NCI-H1436 treated with DMSO at 0.1 percent for 48 hours (cell line): ENCODE measurements at regions not wholly inside any gene's neighbourhood (a gene's known extent, or its start where the extent isn't known, plus 50 kb on each side); places are given as distances from the start of the nearest gene placed in this dataset.
"Not testable (repeated sequence)": the region's sequence is repeated elsewhere in the genome, so short reads cannot be mapped to it uniquely, and the experiment has no call there.

Experiments used
- DNase-seq: peaks from one replicate; lab custom pipeline; 2025; lab: John Stamatoyannopoulos, UW

DNA sequence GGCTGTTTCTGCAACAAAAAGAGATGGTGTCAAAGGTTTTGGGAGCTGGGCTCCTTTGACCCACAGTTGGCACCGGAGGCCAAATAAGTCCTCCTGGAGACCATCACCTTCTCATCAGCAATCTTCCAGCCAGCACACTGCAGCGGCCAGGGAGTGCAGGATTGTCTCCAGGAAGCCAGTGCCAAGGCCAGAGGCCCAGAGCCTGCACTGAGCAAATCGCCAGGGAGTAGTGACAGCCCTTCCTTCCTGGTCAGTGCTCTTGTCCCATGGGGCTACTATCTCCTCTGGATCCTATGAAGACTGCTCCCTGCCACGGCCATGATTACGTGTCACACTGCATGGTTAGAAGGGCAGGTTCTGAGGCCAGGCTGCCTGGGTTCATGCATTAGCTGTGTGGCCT, 134.3 kb upstream of the CRHR1 start:
- DNase-seq, result no peak

- no peak for DNase-seq
These were observed 133.6 kb upstream of the CRHR1 start for GRCh38 chr17:45650561-45650960.

- DNase-seq, result no peak
These were observed 132.9 kb upstream of the CRHR1 start for GRCh38 chr17:45651145-45651709.

GRCh38 chr17:45653616-45654015, 130.5 kb upstream of the CRHR1 start:
- no peak for DNase-seq

DNA sequence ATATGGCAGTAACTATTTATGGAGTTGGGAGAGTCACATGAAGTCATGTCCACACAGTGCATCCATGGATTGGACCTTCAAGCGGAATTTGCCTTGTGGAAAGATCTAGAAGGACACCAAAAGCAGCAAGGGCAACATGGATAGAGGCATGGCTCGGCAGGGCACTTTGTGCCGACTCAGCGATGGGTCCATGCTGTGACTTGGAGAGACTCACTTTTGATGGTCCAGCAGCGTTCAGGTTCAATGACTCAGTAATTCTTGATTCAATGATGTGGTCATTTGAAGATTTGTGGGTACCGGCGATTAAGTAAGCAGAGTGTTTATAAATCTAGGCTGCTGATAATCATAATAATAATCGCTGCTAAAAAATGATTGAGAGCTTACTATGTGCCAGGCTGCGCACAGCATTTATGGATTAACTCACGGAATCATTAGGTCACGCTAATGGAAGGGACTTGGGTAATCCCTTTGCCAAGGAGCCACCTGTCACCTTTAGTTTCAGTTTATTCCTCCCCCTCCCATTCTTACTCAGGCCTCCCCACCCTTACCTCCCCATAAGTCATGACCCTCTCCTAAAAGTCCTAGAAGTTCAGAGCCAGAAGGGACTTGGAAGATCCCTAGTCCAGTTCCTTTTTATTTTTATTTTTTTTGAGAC, 127.5 kb upstream of the CRHR1 start:
- DNase-seq, result no peak

GRCh38 chr17:45660474-45660873, 123.6 kb upstream of the CRHR1 start:
- DNase-seq, result no peak

- DNase-seq, result no peak
These were observed 121.7 kb upstream of the CRHR1 start for GRCh38 chr17:45662432-45662831.

GRCh38 chr17:45663772-45664171, 120.3 kb upstream of the CRHR1 start:
- DNase-seq, result no peak

DNA sequence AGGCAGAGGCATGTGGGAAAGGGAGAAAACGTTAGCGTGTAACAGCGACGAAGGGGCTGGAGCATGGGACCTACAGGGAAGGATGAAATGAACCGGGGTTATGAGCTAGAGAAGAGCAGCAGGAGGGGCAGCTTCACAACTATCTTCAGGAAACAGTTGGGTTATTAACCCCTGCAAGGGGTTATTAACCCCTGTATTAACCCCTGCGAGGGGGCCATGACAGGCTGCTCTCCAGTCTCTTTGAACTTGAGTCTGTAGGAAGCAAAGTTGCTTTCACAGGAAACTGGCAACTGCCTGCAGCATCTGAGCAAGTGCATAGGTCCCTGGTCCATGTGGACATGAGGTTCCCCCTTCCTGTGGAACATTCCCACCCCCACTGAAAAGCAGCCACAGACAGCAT, 119.2 kb upstream of the CRHR1 start:
- DNase-seq, result no peak

DNA sequence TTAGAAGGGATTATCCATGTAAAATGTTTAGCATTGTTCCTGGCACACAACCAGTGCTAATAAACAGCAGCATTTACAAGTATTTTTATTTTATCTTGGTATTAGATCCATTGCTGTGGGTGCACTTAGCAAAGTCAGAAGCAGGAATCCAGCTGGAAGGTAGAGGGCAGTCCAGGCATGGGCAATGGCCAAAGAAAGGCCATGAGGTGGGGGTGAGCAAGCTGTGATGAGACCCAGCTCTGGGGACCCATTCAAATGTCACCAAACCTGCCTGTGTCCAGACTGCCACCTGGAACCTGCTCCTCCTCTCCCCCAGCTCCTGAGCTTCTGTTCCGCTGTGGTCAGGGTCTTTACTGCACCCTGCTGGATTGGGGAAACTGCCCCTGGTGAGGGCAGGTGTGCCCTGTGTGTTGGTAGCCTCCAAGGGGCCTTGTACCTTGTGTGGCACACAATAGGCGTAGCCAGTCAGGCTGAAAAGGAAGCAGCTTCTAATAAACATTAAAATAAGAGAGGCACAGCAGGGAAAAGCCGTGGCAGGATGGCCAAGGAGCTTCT, 118.0 kb upstream of the CRHR1 start:
- DNase-seq, result no peak

GRCh38 chr17:45666641-45667040, 117.5 kb upstream of the CRHR1 start:
- DNase-seq, result no peak

DNA sequence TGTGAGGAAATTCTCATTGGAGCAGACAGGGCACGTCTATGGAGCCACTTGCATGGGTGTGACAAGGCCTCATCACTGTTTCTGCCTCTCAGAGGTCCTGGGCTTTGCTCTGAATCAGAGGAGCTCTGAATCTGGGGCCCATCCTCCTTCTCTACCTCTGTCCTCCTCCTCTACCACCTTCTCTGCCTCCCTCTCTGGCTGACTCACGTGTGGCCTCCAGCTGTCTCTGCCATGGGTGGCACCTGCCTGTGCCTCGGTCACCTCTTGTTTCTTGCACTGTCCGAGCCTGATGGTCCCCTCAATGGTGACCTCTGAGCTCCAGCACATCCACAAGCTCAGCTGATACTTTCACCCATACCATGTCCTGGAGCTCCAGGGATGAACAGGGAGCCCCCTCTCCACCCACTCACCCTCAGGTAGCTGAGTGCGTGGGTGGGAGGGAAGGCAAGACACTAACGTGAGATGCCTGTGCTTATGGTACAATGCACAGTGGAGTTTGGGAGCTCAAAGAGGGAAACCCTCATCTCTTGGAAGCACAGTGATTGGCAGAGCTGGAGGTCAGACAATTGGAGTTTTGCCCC, 116.4 kb upstream of the CRHR1 start:
- no peak for DNase-seq

GRCh38 chr17:45668316-45668715, 115.8 kb upstream of the CRHR1 start:
- DNase-seq, result no peak

- DNase-seq, result peak; percentile 95
These were observed 111.8 kb upstream of the CRHR1 start for GRCh38 chr17:45672301-45672700.

DNA sequence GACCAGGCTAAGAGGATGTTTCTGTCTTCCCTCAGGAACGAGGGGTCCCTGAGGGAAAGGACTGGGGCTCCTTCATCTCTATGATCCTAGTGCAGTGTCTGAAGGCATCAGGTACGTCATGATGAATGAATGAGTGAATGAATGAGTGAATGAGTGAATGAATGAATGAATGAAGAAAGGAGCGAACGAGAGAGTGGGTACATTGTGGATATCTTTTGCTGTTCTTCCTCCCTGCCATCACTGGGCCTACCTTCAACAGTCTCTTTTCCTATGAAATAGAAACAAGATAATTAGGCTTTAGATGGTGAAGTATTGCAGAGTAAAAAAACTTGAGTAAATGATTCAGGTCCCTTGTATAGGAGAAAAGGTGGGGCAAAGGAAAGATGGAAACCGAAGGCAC, 111.3 kb upstream of the CRHR1 start:
- DNase-seq, result no peak

DNA sequence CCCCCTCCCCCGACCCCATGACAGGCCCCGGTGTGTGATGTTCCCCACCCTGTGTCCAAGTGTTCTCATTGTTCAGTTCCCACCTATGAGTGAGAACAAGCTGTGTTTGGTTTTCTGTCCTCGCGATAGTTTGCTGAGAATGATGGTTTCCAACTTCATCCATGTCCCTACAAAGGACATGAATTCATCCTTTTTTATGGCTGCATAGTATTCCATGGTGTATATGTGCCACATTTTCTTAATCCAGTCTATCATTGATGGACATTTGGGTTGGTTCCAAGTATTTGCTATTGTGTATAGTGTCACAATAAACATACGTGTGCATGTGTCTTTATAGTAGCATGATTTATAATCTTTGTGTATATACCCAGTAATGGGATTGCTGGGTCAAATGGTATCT, 110.4 kb upstream of the CRHR1 start:
- DNase-seq, result not testable (repeated sequence)

DNA sequence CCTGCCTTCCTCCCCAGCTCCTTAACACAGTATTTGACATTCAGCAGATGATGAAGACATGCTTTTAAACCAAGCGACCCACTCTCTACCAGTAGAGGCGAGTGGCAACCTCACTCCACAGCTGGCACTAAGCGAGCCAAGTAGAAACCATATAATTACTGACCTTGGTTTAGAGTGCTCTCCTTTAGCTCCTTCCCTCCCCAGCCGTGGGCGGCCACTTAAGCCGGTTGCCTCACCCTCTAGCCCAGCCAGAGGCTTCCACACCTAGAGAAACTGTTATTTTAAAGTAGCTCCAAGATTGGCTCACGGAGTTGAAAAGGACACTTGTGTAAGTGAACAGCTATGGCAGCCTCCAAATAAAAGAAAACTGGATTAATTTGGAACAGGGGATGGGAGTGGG, 109.1 kb upstream of the CRHR1 start:
- no peak for DNase-seq

GRCh38 chr17:45675892-45676291, 108.2 kb upstream of the CRHR1 start:
- no peak for DNase-seq

DNA sequence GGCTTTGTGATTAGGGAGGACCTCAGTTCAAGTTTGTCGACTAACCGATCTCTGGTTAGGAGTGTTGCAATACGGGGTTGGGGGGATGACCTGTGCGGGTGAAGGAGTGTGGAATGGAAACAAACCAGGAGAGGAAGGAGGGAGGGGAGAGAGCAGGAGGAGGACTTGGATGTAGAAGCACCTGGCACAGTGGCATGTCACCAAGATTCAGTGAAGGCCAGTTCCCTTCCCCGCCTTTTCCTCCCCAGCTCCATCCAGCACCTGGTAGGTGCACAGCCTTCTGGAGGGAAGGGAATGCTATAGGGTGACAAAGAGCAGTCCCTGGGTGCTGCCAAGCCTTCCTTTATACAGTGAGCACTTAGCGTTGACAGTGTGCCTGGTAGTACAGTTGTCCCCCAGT, 107.4 kb upstream of the CRHR1 start:
- no peak for DNase-seq

GRCh38 chr17:45677770-45678169, 106.3 kb upstream of the CRHR1 start:
- DNase-seq, result no peak

DNA sequence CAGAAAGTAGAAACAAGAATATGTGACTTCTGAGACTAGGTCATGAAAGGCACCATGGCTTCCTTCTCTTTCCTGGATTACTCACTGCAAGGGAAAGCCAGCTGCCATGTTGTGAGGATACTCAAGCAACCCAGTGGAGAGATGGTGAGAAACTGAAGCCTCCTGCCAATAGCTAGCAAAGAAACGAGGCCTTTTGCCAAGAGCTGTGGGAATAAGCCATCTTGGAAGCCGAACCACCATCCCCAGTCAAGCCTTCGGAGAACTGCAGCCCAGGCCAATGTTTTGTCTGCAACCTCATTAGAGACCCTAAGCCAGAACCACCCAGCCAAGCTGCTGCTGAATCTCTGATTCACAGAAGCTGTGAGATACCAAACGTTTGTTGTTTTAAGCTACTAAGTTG, 104.7 kb upstream of the CRHR1 start:
- no peak for DNase-seq

DNA sequence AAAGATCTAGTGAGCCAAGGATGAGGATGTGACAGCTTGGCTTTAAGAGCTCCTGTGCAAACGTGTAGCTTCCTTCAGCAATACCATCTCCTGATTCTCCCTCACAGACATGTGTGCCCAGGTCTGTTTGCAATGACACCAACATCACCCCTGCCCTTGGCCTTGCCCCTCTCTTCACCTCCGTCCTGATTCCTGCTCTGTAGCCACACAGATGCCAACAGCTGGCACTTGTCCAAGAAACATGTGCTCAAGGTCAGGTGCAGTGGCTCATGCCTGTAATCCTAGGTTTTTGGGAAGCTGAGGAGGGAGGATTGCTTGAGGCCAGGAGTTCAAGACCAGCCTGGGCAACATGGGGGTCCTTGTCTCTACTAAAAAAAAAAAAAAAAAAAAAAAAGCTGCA, 103.8 kb upstream of the CRHR1 start:
- no peak for DNase-seq

DNA sequence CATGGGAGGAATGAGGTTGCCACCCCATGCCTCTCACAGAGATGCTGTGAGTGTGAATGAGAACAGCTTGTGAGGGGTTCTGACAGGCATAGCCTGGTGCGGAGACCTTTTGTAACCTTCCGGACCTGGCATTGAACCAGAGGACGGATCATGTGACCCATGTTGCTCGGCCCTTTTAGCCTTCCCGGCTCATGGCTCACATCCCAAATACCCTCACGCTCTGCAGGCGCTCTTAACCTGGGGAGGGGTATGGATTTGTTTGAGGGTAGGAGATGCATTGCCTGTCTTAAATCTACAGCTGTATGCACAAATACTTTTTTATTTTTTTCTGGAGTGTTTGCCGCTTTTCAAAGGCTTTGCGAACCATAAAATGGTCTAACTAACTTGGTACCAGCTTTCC, 102.4 kb upstream of the CRHR1 start:
- DNase-seq, result no peak

- no peak for DNase-seq
These were observed 97.9 kb upstream of the CRHR1 start for GRCh38 chr17:45686250-45686649.
